ENCODE measurements at regions not wholly inside any gene's neighbourhood (a gene's known extent, or its start where the extent isn't known, plus 50 kb on each side); places are given as distances from the start of the nearest gene placed in this dataset.

DNA sequence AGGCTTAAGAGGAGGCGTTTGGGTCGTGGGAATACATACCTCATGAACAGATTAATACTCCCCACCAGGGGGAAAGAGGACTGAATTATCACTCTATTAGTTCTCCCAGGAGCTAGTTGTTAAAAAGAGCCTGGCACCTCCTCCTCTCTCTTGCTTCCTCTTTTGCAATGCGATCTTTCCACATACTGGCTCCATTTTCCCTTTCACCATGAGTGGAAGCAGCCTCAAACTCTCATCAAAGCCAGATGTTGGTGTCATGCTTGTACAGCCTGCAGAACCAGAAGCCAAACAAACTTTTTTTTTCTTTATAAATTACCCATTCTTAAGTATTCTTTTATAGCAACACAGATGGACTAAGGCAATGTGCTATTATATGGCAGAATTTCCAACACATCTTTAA is 258.5 kb downstream of the FAM76B start:
- no peak for DNase-seq (ENCODE audit: low spot score)
- in situ Hi-C loops (cut with HindIII; ENCODE audit: low sequenced_read_pairs): no loop called here

DNA sequence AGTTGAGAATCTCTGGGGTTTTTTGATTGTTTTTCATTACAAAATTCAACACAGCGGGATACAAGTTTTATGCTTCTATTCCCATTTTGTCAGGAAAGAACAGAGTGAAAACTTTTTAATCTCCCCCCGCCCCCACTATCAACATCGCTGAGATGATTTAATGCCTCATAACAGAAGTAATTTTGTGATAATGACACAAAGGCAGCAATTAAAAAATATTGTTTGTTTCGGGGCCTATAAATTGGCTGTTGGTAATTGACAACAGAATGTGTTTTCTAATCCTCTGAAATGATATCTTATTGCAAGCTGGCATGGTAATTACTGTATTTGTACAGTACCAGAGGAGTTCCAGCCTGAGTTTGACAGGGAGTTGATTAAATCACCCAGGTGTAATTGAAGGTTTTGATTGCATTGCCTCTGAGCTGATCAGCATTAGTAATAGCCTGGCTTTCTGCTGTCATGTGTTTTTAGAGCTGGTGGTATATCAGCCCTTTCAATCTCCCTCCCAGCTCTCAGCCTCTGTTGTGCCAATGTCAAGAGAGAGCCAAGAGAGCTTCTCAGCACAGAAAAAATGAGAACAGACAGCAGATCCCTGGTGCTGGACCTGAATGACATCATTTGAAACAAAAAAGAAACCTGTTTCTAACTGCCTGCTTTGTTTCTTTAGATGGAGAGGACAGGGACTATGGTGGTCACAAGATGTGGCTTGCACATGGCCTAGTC is 265.1 kb downstream of the FAM76B start:
- DNase-seq (ENCODE audit: low spot score): no peak
- in situ Hi-C loops (cut with HindIII; ENCODE audit: low sequenced_read_pairs): no loop called here

DNA sequence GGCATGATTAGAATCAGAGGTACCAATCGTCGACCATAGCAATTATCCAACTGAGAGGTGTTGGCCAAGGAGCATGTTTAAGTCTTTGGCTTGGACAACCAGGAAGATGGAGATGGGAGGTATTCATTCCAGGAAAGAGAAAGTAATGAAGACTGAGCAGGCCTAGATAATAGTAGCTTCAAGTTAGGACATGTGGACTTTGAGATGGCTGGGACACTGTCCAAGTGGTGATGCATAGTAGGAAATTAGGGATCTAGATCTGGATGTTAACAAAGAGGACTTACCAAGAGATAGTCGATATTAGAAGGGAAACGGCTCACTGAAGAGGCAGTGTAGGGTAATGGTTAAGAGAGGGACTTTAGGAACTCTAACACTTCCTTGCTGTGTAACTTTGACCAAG is 266.7 kb downstream of the FAM76B start:
- in situ Hi-C loops (cut with HindIII; ENCODE audit: low sequenced_read_pairs): no loop called here
- DNase-seq (ENCODE audit: low spot score): no peak

DNA sequence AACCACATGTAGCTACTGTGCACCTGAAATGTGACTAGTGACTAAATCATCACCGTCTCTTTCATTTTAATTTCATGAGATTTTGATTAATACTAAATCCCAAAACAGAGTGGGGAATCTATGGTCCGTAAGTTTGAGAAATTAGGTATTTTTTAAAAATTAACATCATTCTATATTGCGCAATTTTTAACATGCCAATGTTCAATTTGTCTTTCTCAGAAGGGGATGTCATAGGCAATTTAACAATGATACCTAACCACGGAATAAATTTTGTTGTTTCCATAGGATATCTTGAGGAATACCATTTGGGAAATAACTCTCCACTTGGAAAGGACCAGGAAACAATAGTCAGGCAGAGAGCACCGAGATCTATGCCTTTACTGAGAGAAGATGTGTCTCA is 267.7 kb downstream of the FAM76B start:
- in situ Hi-C loops (cut with HindIII; ENCODE audit: low sequenced_read_pairs): no loop called here

DNA sequence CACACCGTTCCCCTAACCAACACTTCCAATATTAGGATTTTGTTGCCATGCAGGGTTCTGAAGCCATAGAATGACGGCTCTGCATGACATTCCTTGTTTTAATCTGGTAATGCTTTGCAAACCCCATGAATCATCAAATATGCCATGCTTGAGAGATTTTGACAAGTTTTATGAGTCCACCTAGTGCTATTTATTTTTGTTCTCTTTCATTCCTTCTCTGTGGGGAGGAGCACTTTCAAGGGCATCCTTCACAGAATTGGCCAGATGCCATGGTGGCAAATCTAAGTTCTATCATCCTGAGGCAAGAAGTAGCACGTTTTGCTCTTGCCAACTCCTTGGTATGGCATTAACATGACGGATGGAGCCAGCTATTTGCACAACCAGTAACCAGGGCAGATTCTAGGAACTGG is 268.4 kb downstream of the FAM76B start:
- no peak for DNase-seq (ENCODE audit: low spot score)
- in situ Hi-C loops (cut with HindIII; ENCODE audit: low sequenced_read_pairs): no loop called here

More for the DNA sequence above, 267.7 kb downstream of the FAM76B start:
- DNase-seq (ENCODE audit: low spot score): no peak

DNA sequence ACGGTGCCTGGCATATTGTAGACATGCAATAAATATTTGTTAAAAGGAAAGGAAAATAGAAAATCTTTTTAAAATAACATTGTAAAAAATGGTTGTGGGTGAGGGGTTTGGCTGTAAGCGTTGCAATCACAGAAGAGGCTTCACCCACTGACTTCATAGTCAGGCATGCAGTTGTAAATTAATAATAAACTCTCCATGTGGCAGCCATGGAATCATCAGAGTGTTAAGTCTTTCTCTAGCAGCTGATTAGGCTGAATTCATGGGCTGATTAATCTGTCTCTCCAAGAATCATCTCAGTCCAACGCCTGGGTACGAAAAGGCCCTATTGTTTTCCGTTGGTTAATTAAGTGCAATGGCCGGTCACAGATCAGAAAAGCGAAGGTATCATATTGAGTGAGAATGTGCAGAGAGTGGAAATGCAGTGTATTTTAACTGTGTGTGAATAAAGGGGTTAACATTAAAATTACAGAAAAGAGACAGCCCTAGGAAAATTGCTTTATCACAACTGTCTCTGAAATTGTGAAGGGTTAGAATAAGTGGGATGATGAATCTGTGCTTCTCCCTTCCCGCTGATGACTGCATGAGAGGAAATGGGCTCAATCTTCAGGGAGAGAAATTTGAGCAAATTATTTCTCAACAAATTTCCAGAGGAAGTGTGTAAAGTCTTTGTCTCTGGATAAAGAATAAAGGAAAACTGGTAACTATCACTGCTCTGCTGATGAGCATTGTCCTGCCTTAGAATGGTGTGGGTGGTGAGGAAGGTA is 269.0 kb downstream of the FAM76B start:
- no peak for DNase-seq (ENCODE audit: low spot score)
- in situ Hi-C loops (cut with HindIII; ENCODE audit: low sequenced_read_pairs): no loop called here

DNA sequence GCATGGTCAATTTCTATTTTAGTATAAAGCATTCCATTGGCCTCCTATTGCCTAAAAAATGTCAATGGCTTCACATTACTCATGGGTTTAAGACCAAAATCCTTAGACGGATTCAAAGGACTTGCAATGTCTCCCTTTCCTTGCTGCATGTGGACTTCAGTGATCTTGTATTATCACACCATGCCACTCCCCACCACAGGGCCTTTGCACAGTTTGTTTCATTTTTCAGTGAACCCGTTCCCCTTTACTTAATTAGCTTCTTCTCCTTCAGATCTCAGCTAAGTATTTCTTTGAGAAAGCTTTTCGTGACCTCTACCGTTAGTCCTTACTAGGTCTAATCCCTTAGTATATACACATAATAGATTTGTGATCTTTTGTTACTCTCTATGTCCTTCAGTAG is 269.7 kb downstream of the FAM76B start:
- DNase-seq (ENCODE audit: low spot score): no peak
- in situ Hi-C loops (cut with HindIII; ENCODE audit: low sequenced_read_pairs): no loop called here

DNA sequence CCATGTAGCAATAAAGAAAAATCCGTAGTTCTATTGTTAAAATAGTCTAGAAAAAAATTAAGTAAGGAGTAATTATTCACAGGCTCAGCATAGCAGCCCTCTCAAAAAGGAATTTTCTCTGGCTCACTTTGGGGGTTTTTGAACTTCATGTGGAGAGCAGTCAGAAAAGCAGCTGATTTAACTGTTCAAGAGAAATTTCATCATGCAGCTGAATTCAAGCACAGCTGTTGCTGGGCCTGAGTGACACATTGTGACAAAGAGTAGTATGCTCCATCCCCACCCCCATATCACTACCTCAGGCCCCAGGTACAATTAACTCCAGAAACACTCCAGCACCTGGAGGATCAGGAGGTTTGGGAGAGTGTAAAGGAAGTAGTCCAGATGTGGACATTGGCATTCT is 272.1 kb downstream of the FAM76B start:
- no peak for DNase-seq (ENCODE audit: low spot score)
- in situ Hi-C loops (cut with HindIII; ENCODE audit: low sequenced_read_pairs): no loop called here

DNA sequence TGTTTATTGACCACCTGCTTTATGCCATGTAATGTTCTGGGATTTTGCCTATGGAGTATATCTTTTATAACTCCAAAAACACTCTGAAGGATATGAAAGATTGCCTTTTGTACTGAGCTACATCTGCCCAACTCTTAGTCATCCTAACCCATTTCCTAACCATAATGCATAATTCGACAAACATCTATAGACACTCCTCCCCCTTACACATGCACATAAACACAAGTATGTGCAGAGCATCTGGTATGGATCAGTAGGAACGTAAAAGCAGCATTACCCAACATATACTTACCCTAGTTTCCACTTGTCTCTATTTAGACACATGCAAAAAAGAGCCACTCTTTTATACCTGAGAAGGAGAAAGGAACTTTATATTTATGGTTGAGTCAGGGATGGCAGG is 272.8 kb downstream of the FAM76B start:
- no peak for DNase-seq (ENCODE audit: low spot score)
- in situ Hi-C loops (cut with HindIII; ENCODE audit: low sequenced_read_pairs): no loop called here

DNA sequence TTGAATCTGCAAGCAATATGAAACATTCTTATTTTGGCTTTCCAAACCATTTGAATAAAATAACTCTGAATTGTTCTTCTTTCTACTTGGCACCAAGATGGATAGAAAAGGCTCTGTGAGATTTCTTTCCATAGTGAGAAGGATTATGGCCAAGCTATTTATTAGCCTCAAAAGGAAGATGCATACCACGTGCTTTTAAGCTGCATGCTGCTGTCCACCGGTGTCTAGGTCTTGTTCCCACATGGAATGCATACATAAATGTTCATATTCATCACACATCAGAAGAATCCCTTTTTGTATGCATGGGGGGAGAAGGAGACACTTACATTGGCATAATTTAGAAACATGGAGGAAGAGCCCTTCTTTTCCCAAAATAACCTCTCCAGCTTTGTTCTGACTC is 273.4 kb downstream of the FAM76B start:
- in situ Hi-C loops (cut with HindIII; ENCODE audit: low sequenced_read_pairs): no loop called here
- DNase-seq (ENCODE audit: low spot score): no peak

DNA sequence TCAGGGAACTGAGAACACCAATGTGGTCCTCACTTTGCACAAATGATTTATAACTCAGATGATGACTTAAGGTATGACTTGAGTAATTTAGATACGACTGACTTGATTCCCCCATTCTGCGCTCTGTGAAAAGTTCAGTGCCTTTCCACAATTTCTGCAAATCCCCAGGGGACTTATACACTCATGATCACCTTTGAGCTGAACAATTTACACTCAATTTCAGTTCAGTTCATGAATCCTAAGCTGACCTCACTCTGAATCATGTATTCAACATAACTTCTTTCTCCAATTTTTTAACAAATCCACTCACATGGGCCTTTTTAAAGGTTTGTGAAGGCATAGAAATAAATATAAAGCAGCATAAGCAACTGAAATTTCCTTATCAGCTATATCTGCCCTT is 274.2 kb downstream of the FAM76B start:
- in situ Hi-C loops (cut with HindIII; ENCODE audit: low sequenced_read_pairs): no loop called here

DNA sequence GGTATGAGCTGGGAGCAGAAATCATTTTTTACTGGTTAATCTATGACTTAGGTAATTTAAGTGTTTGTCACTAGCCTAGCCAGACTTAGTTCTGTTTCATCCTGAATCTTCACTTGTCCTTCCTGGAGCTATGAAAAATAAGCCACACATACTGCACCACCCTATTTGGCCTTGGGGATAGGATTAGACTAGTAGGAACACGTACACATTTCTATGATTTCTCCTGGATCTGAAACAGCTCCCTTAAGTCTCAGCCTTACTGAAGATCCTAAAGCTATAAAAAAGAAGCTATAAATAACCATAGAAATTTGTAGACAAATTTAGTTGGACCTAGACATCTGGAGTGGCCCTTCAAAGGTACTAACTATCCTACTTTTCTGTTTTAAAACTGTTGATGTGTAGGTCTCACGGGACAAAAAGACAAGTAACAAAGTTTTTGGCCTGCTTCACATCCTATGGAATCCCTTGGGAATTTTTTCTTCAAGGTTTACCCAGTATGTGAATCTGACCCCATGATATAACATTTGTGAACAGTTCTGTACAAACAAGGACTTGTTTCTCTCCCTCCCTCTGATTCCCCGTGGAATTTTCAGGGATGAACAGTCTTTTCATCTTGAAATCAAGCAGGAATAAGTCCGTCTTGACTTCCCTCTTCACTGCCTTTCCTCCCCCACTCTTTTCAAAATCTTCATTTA is 275.0 kb downstream of the FAM76B start:
- DNase-seq (ENCODE audit: low spot score): no peak
- in situ Hi-C loops (cut with HindIII; ENCODE audit: low sequenced_read_pairs): no loop called here

More for the DNA sequence above, 274.2 kb downstream of the FAM76B start:
- DNase-seq (ENCODE audit: low spot score): no peak

DNA sequence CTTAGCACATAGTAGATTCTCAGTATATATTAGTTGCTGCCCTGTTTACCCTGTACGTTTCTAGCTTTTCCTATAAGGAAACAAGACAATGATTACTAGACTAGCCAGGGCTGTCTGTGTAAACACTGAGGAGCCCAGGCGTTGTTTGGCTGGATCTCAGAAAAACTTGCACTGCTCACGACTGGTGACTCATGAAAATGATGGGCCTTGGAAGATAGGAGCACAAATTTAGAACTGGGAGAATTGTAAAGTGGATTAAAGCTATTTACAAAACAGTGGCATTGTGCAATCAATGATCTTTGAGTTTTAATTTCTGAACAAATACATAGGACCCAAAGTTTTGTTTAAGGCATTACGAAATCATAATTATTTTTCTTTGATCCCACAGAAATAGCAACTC is 276.9 kb downstream of the FAM76B start:
- DNase-seq (ENCODE audit: low spot score): no peak
- in situ Hi-C loops (cut with HindIII; ENCODE audit: low sequenced_read_pairs): no loop called here

DNA sequence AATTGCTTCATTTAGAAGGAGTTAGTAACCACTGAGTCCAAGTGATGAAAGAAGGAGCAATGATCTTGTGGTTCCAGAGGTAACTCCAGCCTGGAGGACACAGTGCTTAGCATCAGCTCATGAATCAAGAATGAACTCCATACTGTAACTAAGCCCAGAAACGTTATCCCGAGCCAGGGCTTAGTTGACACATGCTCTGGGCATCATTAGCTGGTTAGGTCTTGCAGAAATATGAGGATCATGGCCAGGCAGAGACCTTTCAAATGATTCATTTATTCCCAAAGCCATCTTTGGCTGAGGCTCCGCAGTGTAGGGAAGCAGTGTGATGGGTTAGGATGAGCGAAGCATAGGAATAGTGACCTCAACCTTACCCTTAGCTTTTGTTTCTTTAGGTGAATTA is 277.4 kb downstream of the FAM76B start:
- in situ Hi-C loops (cut with HindIII; ENCODE audit: low sequenced_read_pairs): no loop called here
- no peak for DNase-seq (ENCODE audit: low spot score)

DNA sequence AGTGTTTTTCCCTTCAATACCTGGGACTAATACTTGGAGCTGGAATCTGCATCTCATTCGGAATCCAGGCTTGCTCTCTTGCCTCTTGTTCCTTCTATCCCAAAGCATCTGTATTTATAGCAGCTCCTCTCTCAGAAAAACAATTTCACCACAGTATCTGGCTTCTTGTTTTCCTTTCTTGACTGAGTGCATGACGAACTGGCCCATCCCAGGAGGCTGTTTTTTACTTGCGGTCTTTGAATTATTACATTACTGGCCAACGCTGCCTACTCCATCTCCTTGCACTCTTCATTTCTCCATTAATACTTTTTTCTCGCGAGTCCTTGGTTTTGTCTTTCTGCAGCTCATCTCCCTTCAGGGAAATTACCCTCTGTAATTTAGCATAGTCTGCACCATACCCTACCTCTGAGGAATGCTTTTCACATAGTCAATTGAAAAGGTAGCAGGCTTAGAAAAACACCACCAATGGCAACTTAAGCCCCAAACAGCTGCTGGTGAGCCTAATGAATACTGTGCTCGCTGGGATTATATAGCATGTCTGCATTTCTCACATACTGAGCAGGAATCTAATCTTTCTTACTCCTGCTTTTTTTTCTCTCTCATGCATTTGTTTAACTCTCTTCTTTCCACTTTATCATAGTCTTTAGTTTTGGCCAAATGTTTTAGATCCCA is 277.4 kb upstream of the SESN3 start:
- DNase-seq (ENCODE audit: low spot score): no peak
- in situ Hi-C loops (cut with HindIII; ENCODE audit: low sequenced_read_pairs): no loop called here

DNA sequence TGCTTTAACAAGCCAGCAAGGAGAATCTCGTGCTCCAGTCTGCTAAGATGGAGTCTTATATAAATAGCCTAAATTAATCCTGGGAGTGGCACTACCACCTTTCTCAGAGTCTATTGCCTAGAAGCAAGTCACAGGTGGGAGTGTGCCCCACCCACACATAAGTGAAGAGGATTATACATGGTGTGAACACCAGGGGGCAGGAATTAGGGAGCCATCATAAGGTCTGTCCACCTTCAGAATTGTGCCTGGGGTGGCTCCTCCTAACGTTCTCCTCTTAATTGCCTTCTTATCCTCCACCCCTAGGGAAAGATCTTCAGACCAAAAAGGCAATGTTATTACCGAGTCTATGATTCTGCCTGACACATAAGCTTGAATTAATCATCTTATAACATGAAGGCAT is 276.8 kb upstream of the SESN3 start:
- in situ Hi-C loops (cut with HindIII; ENCODE audit: low sequenced_read_pairs): no loop called here
- DNase-seq (ENCODE audit: low spot score): no peak

DNA sequence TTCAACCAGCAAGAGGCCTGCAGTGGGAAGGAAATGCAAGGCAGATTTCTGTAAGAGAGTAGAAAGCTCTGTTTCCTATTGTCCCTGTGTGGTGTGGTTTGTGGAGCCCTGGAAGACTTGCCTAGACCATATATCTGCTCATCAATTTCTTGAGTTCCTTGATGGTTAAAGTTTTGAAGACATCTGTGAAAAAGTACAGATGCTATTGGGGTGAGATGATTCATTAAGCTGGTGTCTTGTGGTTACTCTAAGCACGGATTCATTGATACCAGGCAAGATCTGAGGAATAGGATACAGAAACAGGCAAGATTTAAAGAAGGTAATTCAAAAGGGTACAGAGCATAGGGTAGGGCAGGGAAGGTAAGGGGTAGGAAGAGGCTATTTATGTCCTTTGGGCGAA is 275.8 kb upstream of the SESN3 start:
- DNase-seq (ENCODE audit: low spot score): no peak
- in situ Hi-C loops (cut with HindIII; ENCODE audit: low sequenced_read_pairs): no loop called here

DNA sequence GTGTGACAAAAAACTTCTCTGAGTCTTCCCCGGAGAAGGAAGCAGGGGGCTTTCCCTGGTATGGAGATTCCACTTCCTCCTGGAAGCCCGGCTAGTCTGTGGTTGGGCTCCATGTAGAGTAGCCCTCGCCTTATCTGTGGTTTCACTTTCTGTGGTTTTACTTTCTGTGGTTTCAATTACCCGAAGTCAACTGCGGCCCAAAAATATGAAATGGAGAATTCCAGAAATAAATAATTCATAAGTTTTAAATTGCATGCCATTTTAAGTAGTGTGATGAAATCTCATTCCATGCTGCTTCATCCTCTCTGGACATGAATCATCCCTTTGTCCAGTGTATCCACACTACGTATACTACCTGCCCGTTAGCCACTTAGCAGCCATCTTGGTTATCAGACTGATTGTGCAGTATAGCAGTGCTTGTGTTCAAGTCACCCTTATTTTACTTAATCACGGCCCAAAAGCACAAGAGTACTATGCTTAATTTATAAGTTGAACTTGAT is 275.0 kb upstream of the SESN3 start:
- in situ Hi-C loops (cut with HindIII; ENCODE audit: low sequenced_read_pairs): no loop called here
- no peak for DNase-seq (ENCODE audit: low spot score)

DNA sequence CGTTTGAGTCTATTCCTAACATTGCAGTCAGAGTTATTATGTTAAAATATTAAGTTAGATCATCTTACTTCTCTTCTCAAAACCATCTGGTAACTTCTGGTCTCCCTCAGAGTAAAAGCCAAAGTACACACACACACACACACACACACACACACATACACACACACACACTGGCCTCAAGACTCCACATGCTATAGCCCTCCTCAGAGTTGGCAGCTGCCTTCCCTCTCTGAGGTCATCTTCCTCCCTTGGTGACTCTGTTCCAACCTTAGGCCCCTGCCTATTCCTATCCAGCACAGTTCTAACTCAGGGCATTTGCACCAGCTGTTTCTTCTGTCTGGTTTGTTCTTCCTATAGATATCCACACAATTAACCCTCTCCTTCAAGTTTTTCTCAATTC is 272.0 kb upstream of the SESN3 start:
- DNase-seq (ENCODE audit: low spot score): no peak
- in situ Hi-C loops (cut with HindIII; ENCODE audit: low sequenced_read_pairs): no loop called here

DNA sequence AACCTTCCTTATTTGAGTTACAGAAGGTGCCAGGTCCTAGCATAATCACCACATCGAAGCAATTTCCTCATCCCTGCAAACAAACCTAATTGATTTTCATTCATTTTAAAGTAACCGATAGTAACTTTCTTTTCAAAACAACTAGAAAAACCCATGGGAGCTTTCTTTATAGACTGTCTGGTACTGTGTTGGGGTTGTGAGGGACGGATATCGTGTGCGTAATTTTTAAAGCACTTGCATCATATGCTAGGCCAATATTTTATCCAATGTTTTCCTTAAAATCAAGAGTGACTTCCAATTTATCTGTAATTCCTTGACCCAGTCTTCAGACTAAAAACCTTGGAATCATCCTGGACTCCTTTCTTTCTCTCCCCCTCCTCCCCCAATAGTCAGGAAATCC is 271.5 kb upstream of the SESN3 start:
- in situ Hi-C loops (cut with HindIII; ENCODE audit: low sequenced_read_pairs): no loop called here
- no peak for DNase-seq (ENCODE audit: low spot score)
